Gastroesophageal sphincter (tissue), 4 donors: ENCODE measurements at regions not wholly inside any gene's neighbourhood (a gene's known extent, or its start where the extent isn't known, plus 50 kb on each side); places are given as distances from the start of the nearest gene placed in this dataset.

Experiments used
- ATAC-seq: fragments of 150-250 bp; one replicate; pipeline ENCODE4 v1.9.1; 2016; ENCODE audit warnings: mild to moderate bottlenecking, moderate library complexity
- H3K27ac ChIP-seq, 4 donors: fragments of 200-600 bp; sonication (generic) in 3 of 4; 1 replicate in 3 of 4; 2 replicates in 1 of 4; pipeline ENCODE4 v1.5.1; 2016 to 2019
- H3K27me3 ChIP-seq: fragments of 200-600 bp; sonication (generic); one replicate; pipeline ENCODE4 v1.5.1; 2019
- H3K36me3 ChIP-seq, 2 donors: fragments of 200-600 bp; sonication (generic); one replicate each; pipeline ENCODE4 v1.5.1; 2019; ENCODE audit warnings: control low read depth in 1 of 2
- H3K4me1 ChIP-seq, 3 donors: fragments of 200-600 bp; sonication (generic); 1 replicate in 2 of 3; 2 replicates in 1 of 3; pipeline ENCODE4 v1.5.1; 2016 to 2019; ENCODE audit warnings: control low read depth in 2 of 3
- H3K4me3 ChIP-seq, 2 donors: fragments of 200-600 bp; sonication (generic); one replicate each; pipeline ENCODE4 v1.5.1; 2019; ENCODE audit warnings: mild to moderate bottlenecking in 1 of 2, moderate library complexity in 1 of 2
- H3K9me3 ChIP-seq, 3 donors: fragments of 200-600 bp; sonication (generic); one replicate each; pipeline ENCODE4 v1.5.1; 2017 to 2019; ENCODE audit warnings: control low read depth in 2 of 3
- CTCF ChIP-seq, 4 experiments: fragments of 200-600 bp in 2 of 4; fragments of 450-650 bp in 2 of 4; sonication (generic) in 1 of 4; IDR thresholded peaks; one replicate each; pipeline ENCODE4 v1.5.1; 2017 to 2019; ENCODE audit warnings: antibody characterized with exemption in 4 of 4, mild to moderate bottlenecking in 2 of 4, moderate library complexity in 2 of 4
- EP300 ChIP-seq: sonication (generic); formaldehyde crosslinking; IDR thresholded peaks from one replicate; pipeline ENCODE4 v1.6.1; 2017; ENCODE audit warnings: antibody characterized with exemption, mild to moderate bottlenecking
- POLR2A ChIP-seq, 2 donors: fragments of 450-650 bp; IDR thresholded peaks; one replicate each; pipeline ENCODE4 v1.6.1; 2017; ENCODE audit warnings: antibody characterized with exemption in 2 of 2, mild to moderate bottlenecking in 2 of 2, moderate library complexity in 1 of 2
- POLR2AphosphoS5 ChIP-seq: sonication (generic); formaldehyde crosslinking; IDR thresholded peaks from one replicate; pipeline ENCODE4 v1.6.1; 2017; ENCODE audit warnings: antibody characterized with exemption
- WGBS, 2 donors: methylation state at CpG; one replicate each; pipeline ENCODE4 v1.1.5; 2018; ENCODE audit warnings: low coverage in 1 of 2; 5-methylcytosine and 5-hydroxymethylcytosine counted together

GRCh38 chr15:62968699-62969098 is 73.8 kb upstream of the TPM1 start:
- no peaks in the 10 kb centered on the region for H3K36me3 ChIP-seq
- H3K4me1 ChIP-seq: no peaks in the 10 kb centered on the region
- WGBS, 2 donors: 77 to 80% methylated on average over 4 to 6 of the region's 7 CpGs
- H3K27me3 ChIP-seq: no peaks in the 10 kb centered on the region
- no peak overlapping the region for H3K4me3 ChIP-seq
- no peaks in the 10 kb centered on the region for H3K9me3 ChIP-seq
- no peak for ATAC-seq
- no peak for TF ChIP-seq EP300
- no peak for TF ChIP-seq POLR2AphosphoS5
- TF ChIP-seq POLR2A (IDR thresholded peaks at IDR 0.05): no peak
- TF ChIP-seq CTCF (IDR thresholded peaks at IDR 0.05): no peak
- H3K27ac ChIP-seq: no peak overlapping the region

GRCh38 chr15:62969442-62970089 is 73.0 kb upstream of the TPM1 start:
- ATAC-seq: no peak

GRCh38 chr15:62972814-62973213 is 69.7 kb upstream of the TPM1 start:
- Histone ChIP-seq H3K9me3 (no peaks in the 10 kb centered on the region), H3K36me3 (no peaks in the 10 kb centered on the region), H3K27me3 (no peaks in the 10 kb centered on the region), H3K27ac (no peak overlapping the region), H3K4me1 (peaks cover 0 to 7% (median 0%) of the 10 kb centered on the region in 3 donors), H3K4me3 (no peak overlapping the region)
- TF ChIP-seq POLR2A (IDR thresholded peaks at IDR 0.05) (no peak), CTCF (IDR thresholded peaks at IDR 0.05) (no peak), EP300 (no peak), POLR2AphosphoS5 (no peak)
- WGBS, 2 donors: 66 to 72% methylated on average over 5 of the region's 5 CpGs
- ATAC-seq: no peak

More at GRCh38 chr15:62969442-62970089, 73.0 kb upstream of the TPM1 start:
- Histone ChIP-seq H3K4me1 (no peaks in the 10 kb centered on the region), H3K4me3 (no peak overlapping the region), H3K27me3 (no peaks in the 10 kb centered on the region), H3K9me3 (no peaks in the 10 kb centered on the region), H3K36me3 (no peaks in the 10 kb centered on the region), H3K27ac (no peak overlapping the region)
- WGBS, 2 donors: 100% methylated on average over 1 of the region's 1 CpG
- TF ChIP-seq POLR2AphosphoS5 (no peak), POLR2A (IDR thresholded peaks at IDR 0.05) (no peak), EP300 (no peak), CTCF (IDR thresholded peaks at IDR 0.05) (no peak)

- H3K9me3 ChIP-seq: no peaks in the 10 kb centered on the region
- ATAC-seq: no peak
- peaks cover 0 to 7% (median 0%) of the 10 kb centered on the region in 3 donors for H3K4me1 ChIP-seq
- TF ChIP-seq EP300: no peak
- no peak for TF ChIP-seq CTCF (IDR thresholded peaks at IDR 0.05)
- no peak for TF ChIP-seq POLR2A (IDR thresholded peaks at IDR 0.05)
- WGBS, 2 donors: 38 to 76% methylated on average over 1 to 4 of the region's 8 CpGs
- H3K27ac ChIP-seq: no peak overlapping the region
- H3K27me3 ChIP-seq: no peaks in the 10 kb centered on the region
- no peaks in the 10 kb centered on the region for H3K36me3 ChIP-seq
- H3K4me3 ChIP-seq: no peak overlapping the region
These were observed 67.0 kb upstream of the TPM1 start for GRCh38 chr15:62975515-62975914.

- Histone ChIP-seq H3K27me3 (no peaks in the 10 kb centered on the region), H3K9me3 (no peaks in the 10 kb centered on the region), H3K4me1 (peaks cover 0 to 7% (median 0%) of the 10 kb centered on the region in 3 donors), H3K4me3 (no peak overlapping the region), H3K36me3 (no peaks in the 10 kb centered on the region), H3K27ac (no peak overlapping the region)
- 40 to 50% methylated on average over 1 to 2 of the region's 2 CpGs for WGBS, 2 donors
- ATAC-seq: no peak
- TF ChIP-seq POLR2AphosphoS5: no peak
- no peak for TF ChIP-seq CTCF (IDR thresholded peaks at IDR 0.05)
- no peak for TF ChIP-seq EP300
- no peak for TF ChIP-seq POLR2A (IDR thresholded peaks at IDR 0.05)
These were observed 66.2 kb upstream of the TPM1 start for GRCh38 chr15:62976301-62976881.
